Globus pallidus (tissue), 1 donor: ENCODE measurements at regions not wholly inside any gene's neighbourhood (a gene's known extent, or its start where the extent isn't known, plus 50 kb on each side); places are given as distances from the start of the nearest gene placed in this dataset.

Experiments used
- DNase-seq: peaks from one replicate; pipeline ENCODE4 v3.0.0-alpha.2; 2015; ENCODE audit warnings: low spot score

- DNase-seq, result no peak
These were observed 199.2 kb upstream of the SEMA3A start for GRCh38 chr7:84393786-84394185.

- DNase-seq, result no peak
These were observed 196.3 kb upstream of the SEMA3A start for GRCh38 chr7:84390845-84391244.

GRCh38 chr7:84389242-84389641 is 194.7 kb upstream of the SEMA3A start:
- DNase-seq, result no peak

- DNase-seq, result no peak
These were observed 193.0 kb upstream of the SEMA3A start for GRCh38 chr7:84387595-84387994.

- no peak for DNase-seq
These were observed 189.8 kb upstream of the SEMA3A start for GRCh38 chr7:84384417-84384816.

GRCh38 chr7:84379446-84379845 is 184.9 kb upstream of the SEMA3A start:
- DNase-seq, result no peak

GRCh38 chr7:84372712-84373111 is 178.1 kb upstream of the SEMA3A start:
- DNase-seq, result no peak

- no peak for DNase-seq
These were observed 177.6 kb upstream of the SEMA3A start for GRCh38 chr7:84372155-84372621.

- no peak for DNase-seq
These were observed 175.5 kb upstream of the SEMA3A start for GRCh38 chr7:84370114-84370513.

- DNase-seq, result no peak
These were observed 173.5 kb upstream of the SEMA3A start for GRCh38 chr7:84368122-84368521.

- no peak for DNase-seq
These were observed 170.1 kb upstream of the SEMA3A start for GRCh38 chr7:84364708-84365107.

- no peak for DNase-seq
These were observed 169.2 kb upstream of the SEMA3A start for GRCh38 chr7:84363741-84364140.

- no peak for DNase-seq
These were observed 168.2 kb upstream of the SEMA3A start for GRCh38 chr7:84362828-84363227.

- no peak for DNase-seq
These were observed 167.8 kb upstream of the SEMA3A start for GRCh38 chr7:84362360-84362759.

GRCh38 chr7:84354866-84355265 is 160.3 kb upstream of the SEMA3A start:
- no peak for DNase-seq

GRCh38 chr7:84354030-84354429 is 159.4 kb upstream of the SEMA3A start:
- DNase-seq, result no peak

- DNase-seq, result no peak
These were observed 144.7 kb upstream of the SEMA3A start for GRCh38 chr7:84339306-84339705.

- DNase-seq, result no peak
These were observed 142.8 kb upstream of the SEMA3A start for GRCh38 chr7:84337429-84337828.

- no peak for DNase-seq
These were observed 142.2 kb upstream of the SEMA3A start for GRCh38 chr7:84336766-84337165.

GRCh38 chr7:84336303-84336702 is 141.7 kb upstream of the SEMA3A start:
- DNase-seq, result no peak

- DNase-seq, result no peak
These were observed 137.0 kb upstream of the SEMA3A start for GRCh38 chr7:84331616-84332015.

GRCh38 chr7:84328571-84328970 is 134.0 kb upstream of the SEMA3A start:
- DNase-seq, result no peak

- no peak for DNase-seq
These were observed 129.6 kb upstream of the SEMA3A start for GRCh38 chr7:84324136-84324630.

- DNase-seq, result no peak
These were observed 122.9 kb upstream of the SEMA3A start for GRCh38 chr7:84317536-84317935.

GRCh38 chr7:84314263-84314662 is 119.7 kb upstream of the SEMA3A start:
- no peak for DNase-seq
